OCI-LY7 (cell line): ENCODE measurements at regions not wholly inside any gene's neighbourhood (a gene's known extent, or its start where the extent isn't known, plus 50 kb on each side); places are given as distances from the start of the nearest gene placed in this dataset.
A peak's percentile ranks its signal among the peaks of the same experiment; 100 is the strongest.

Experiments
- BruUV-seq: library from RNA; stranded (reverse); fragments of 400-500 nt; replicated peaks from 2 replicates; lab custom pipeline; 2021; lab: Mats Ljungman, UMichigan
- CTCF ChIA-PET: fragments of 300-600 bp; sonication (Branson Sonifier 250); formaldehyde crosslinking; loops from one replicate; lab custom pipeline; 2022; ENCODE audit warnings: antibody characterized with exemption; ENCODE audit not compliant: unreplicated experiment; lab: Charles Lee
- POLR2A ChIA-PET: fragments of 300-600 bp; sonication (Branson Sonifier 250); formaldehyde crosslinking; loops from one replicate; lab custom pipeline; 2022; ENCODE audit warnings: antibody characterized with exemption; lab: Charles Lee
- DNase-seq: peaks from one replicate; pipeline ENCODE4 v3.0.0-alpha.2; 2015; ENCODE audit warnings: low spot score
- H2AFZ ChIP-seq: fragments of 200-600 bp; sonication (generic), shearing (Covaris generic); 2 replicates; pipeline ENCODE4 v1.6.1; 2014; ENCODE audit warnings: mild to moderate bottlenecking, antibody characterized with exemption, low read length, moderate library complexity
- H3K27ac ChIP-seq: fragments of 200-600 bp; sonication (generic); 2 replicates; pipeline ENCODE4 v1.5.1; 2014; ENCODE audit warnings: mixed run types, low read depth, mild to moderate bottlenecking, moderate library complexity, low read length, inconsistent platforms; ENCODE audit not compliant: poor library complexity, severe bottlenecking
- H3K36me3 ChIP-seq: fragments of 200-600 bp; sonication (generic); 2 replicates; pipeline ENCODE4 v1.6.1; 2014; ENCODE audit warnings: mild to moderate bottlenecking, antibody characterized with exemption, low read length, moderate library complexity, mixed read lengths; ENCODE audit not compliant: insufficient read depth
- H3K4me1 ChIP-seq: fragments of 200-600 bp; sonication (generic); 2 replicates; pipeline ENCODE4 v1.5.1; 2014; ENCODE audit warnings: mild to moderate bottlenecking, low read length; ENCODE audit not compliant: insufficient read depth, poor library complexity, severe bottlenecking
- H3K4me2 ChIP-seq: fragments of 200-600 bp; sonication (generic); 2 replicates; pipeline ENCODE4 v1.6.1; 2014; ENCODE audit warnings: mild to moderate bottlenecking, low read length
- H3K4me3 ChIP-seq: fragments of 200-600 bp; sonication (generic); 2 replicates; pipeline ENCODE4 v1.5.1; 2014; ENCODE audit warnings: mild to moderate bottlenecking, low read depth, low read length; ENCODE audit not compliant: poor library complexity, severe bottlenecking
- H3K79me2 ChIP-seq: fragments of 200-600 bp; sonication (generic); 2 replicates; pipeline ENCODE4 v1.6.1; 2016; ENCODE audit warnings: low read depth, mild to moderate bottlenecking, low read length, moderate library complexity, mixed read lengths; ENCODE audit not compliant: insufficient read depth
- H3K9me2 ChIP-seq: fragments of 200-600 bp; sonication (generic); 2 replicates; pipeline ENCODE4 v1.6.1; 2016; ENCODE audit warnings: mild to moderate bottlenecking, low read length, mixed read lengths; ENCODE audit not compliant: insufficient read depth
- H3K9me3 ChIP-seq: fragments of 200-600 bp; sonication (generic); 2 replicates; pipeline ENCODE4 v1.6.1; 2014; ENCODE audit warnings: mild to moderate bottlenecking, mixed run types, low read length, mixed read lengths
- H4K20me1 ChIP-seq: fragments of 200-600 bp; sonication (generic); 2 replicates; pipeline ENCODE4 v1.6.1; 2014; ENCODE audit warnings: mild to moderate bottlenecking, antibody characterized with exemption, low read length, moderate library complexity, mixed read lengths; ENCODE audit not compliant: insufficient read depth
- CTCF ChIP-seq: fragments of 200-600 bp; sonication (generic); conservative IDR thresholded peaks from 2 replicates; pipeline ENCODE4 v1.5.1; 2014; ENCODE audit warnings: mild to moderate bottlenecking, antibody characterized with exemption, low read length, moderate library complexity, mixed read lengths
- EZH2phosphoT487 ChIP-seq: fragments of 200-600 bp; sonication (generic); IDR thresholded peaks from 2 replicates; pipeline ENCODE4 v1.6.1; 2018; ENCODE audit warnings: low read depth, borderline replicate concordance, mild to moderate bottlenecking, mixed run types, antibody characterized with exemption, low read length, moderate library complexity, mixed read lengths
- intact Hi-C: fragments of 100-400 bp; cut with micrococcal nuclease; formaldehyde crosslinking; loops from one replicate; pipeline ENCODE4 v1.10.0; 2022; ENCODE audit not compliant: unreplicated experiment

- Histone ChIP-seq H3K27ac (peak overlapping the region; percentile 97), H3K4me2 (peak overlapping the region; percentile 97)
- TF ChIP-seq CTCF = peak; percentile 66
- TF ChIP-seq EZH2phosphoT487 = no peak
These were observed 88.0 kb upstream of the KCNK12 start for GRCh38 chr2:47658646-47659320.

GRCh38 chr2:47657886-47658489 lies 87.2 kb upstream of the KCNK12 start:
- POLR2A ChIA-PET = interaction anchor here (0.6 to 13.1 kb wide), 11 partner anchors 20 to 139 kb away, joined by 3 to 229 read pairs (median 4); no protein-coding TSS in a partner anchor
- BruUV-seq = no TSS peak

More at GRCh38 chr2:47658646-47659320, 88.0 kb upstream of the KCNK12 start:
- Histone ChIP-seq H3K9me3 (no peaks in the 10 kb centered on the region), H3K9me2 (no peaks in the 10 kb centered on the region), H4K20me1 (no peaks in the 10 kb centered on the region), H3K36me3 (no peaks in the 10 kb centered on the region), H2AFZ (peak overlapping the region; percentile 56), H3K79me2 (peaks cover 23% of the 10 kb centered on the region; the same call in 1 of the 2 replicates), H3K4me1 (peaks cover 98% of the 10 kb centered on the region), H3K4me3 (peak overlapping the region; percentile 71)
- ChIA-PET POLR2A (interaction anchor here (0.6 to 13.1 kb wide), 8 partner anchors 35 to 140 kb away, joined by 3 to 229 read pairs (median 5); no protein-coding TSS in a partner anchor), CTCF (interaction anchor here (0.8 kb wide), 1 partner anchor 137 kb away, joined by 3 read pairs; no protein-coding TSS in a partner anchor)
- peak; percentile 69 for DNase-seq
- intact Hi-C loops = loop anchor here (1.0 to 10.0 kb wide), 7 partner anchors 37 to 446 kb away; partner anchors contain the start of genes MSH2 and MSH6
- no TSS peak for BruUV-seq

More at GRCh38 chr2:47657886-47658489, 87.2 kb upstream of the KCNK12 start:
- intact Hi-C loops = loop anchor here (1.0 to 10.0 kb wide), 6 partner anchors 110 to 447 kb away; partner anchors contain the start of genes MSH2 and MSH6
- Histone ChIP-seq H3K36me3 (no peaks in the 10 kb centered on the region), H2AFZ (peak overlapping the region; percentile 56; the same call in 1 of the 2 replicates), H3K9me3 (no peaks in the 10 kb centered on the region), H3K9me2 (no peaks in the 10 kb centered on the region), H3K4me2 (peak overlapping the region; percentile 97), H3K79me2 (peaks cover 23% of the 10 kb centered on the region; the same call in 1 of the 2 replicates), H3K4me3 (peak overlapping the region; percentile 71), H4K20me1 (no peaks in the 10 kb centered on the region), H3K27ac (peak overlapping the region; percentile 97), H3K4me1 (peaks cover 98% of the 10 kb centered on the region)
- DNase-seq = peak; percentile 37
- CTCF ChIA-PET = interaction anchor here (0.8 kb wide), 1 partner anchor 136 kb away, joined by 3 read pairs; no protein-coding TSS in a partner anchor
- TF ChIP-seq CTCF (no peak), EZH2phosphoT487 (no peak)
